GM19328 (cell line): ENCODE measurements at regions not wholly inside any gene's neighbourhood (a gene's known extent, or its start where the extent isn't known, plus 50 kb on each side); places are given as distances from the start of the nearest gene placed in this dataset.
"Not testable (repeated sequence)": the region's sequence is repeated elsewhere in the genome, so short reads cannot be mapped to it uniquely, and the experiment has no call there.

Source experiments
- ATAC-seq: cut with Tn5 transposase; IDR thresholded peaks from one replicate; pipeline ENCODE4 v1.9.1; 2021; ENCODE audit warnings: mild to moderate bottlenecking, moderate library complexity; ENCODE audit not compliant: unreplicated experiment

- ATAC-seq, result no peak
Observed at GRCh38 chr5:174571662-174572397, 152.6 kb upstream of the MSX2 start.

GRCh38 chr5:174572591-174572990 is 151.8 kb upstream of the MSX2 start:
- no peak for ATAC-seq

- ATAC-seq, result no peak
Observed at GRCh38 chr5:174573221-174573994, 151.0 kb upstream of the MSX2 start.

- ATAC-seq, result no peak
Observed at GRCh38 chr5:174575043-174575442, 149.3 kb upstream of the MSX2 start.

GRCh38 chr5:174576042-174576441 is 148.3 kb upstream of the MSX2 start:
- ATAC-seq, result no peak

- ATAC-seq, result no peak
Observed at GRCh38 chr5:174581479-174581878, 142.9 kb upstream of the MSX2 start.

GRCh38 chr5:174581894-174582293 is 142.5 kb upstream of the MSX2 start:
- no peak for ATAC-seq

GRCh38 chr5:174583071-174583470 is 141.3 kb upstream of the MSX2 start:
- no peak for ATAC-seq

GRCh38 chr5:174585472-174585871 is 138.9 kb upstream of the MSX2 start:
- no peak for ATAC-seq

GRCh38 chr5:174586163-174586562 is 138.2 kb upstream of the MSX2 start:
- not testable (repeated sequence) for ATAC-seq

GRCh38 chr5:174589011-174589410 is 135.4 kb upstream of the MSX2 start:
- no peak for ATAC-seq

- ATAC-seq, result no peak
Observed at GRCh38 chr5:174589599-174589998, 134.8 kb upstream of the MSX2 start.

- no peak for ATAC-seq
Observed at GRCh38 chr5:174590820-174591219, 133.6 kb upstream of the MSX2 start.

- ATAC-seq, result no peak
Observed at GRCh38 chr5:174596429-174596828, 128.0 kb upstream of the MSX2 start.

GRCh38 chr5:174599992-174600391 is 124.4 kb upstream of the MSX2 start:
- no peak for ATAC-seq

- ATAC-seq, result no peak
Observed at GRCh38 chr5:174601946-174602345, 122.4 kb upstream of the MSX2 start.

GRCh38 chr5:174606153-174606552 is 118.2 kb upstream of the MSX2 start:
- no peak for ATAC-seq

GRCh38 chr5:174606646-174607045 is 117.7 kb upstream of the MSX2 start:
- no peak for ATAC-seq

GRCh38 chr5:174607205-174607604 is 117.2 kb upstream of the MSX2 start:
- ATAC-seq, result no peak

- no peak for ATAC-seq
Observed at GRCh38 chr5:174607916-174608315, 116.5 kb upstream of the MSX2 start.

GRCh38 chr5:174608631-174609097 is 115.7 kb upstream of the MSX2 start:
- no peak for ATAC-seq

GRCh38 chr5:174609116-174609515 is 115.3 kb upstream of the MSX2 start:
- ATAC-seq, result no peak
